GM04503 (cell line): ENCODE measurements at regions not wholly inside any gene's neighbourhood (a gene's known extent, or its start where the extent isn't known, plus 50 kb on each side); places are given as distances from the start of the nearest gene placed in this dataset.

Experiments used
- DNase-seq: peaks from one replicate; pipeline ENCODE4 v3.0.0-alpha.2; 2012; ENCODE audit warnings: low read depth

DNA sequence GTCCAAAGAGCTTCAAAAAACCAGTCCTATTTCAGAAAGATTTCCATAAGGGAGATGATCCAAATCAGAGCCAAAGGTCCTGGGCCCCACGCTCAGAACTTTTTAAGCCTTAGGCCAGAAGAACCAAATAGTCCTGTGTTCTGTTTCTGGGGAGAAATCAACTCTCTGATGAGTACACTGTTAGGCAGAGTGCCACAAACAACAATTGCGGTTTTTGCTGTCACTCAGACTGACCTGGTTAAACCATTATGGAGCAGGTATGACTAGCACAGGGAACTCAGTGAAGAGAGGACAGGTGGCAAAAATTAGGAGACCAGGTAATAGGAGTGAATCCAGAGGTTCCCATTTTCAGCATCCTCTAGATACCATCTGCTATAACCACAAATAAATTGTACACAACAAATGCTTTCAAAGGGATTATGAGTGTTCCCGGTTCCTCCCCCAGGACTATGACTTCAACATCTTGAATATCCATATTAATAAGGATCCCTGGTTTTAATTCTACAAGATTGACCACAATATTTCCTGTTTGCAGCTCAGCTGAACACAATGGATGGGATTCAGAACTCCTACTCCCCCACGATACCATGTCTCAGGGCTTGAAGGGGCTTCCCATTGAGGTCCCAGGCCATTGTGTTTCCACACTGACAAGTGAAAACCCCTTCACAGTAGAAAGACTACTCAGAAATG lies 52.1 kb upstream of the FREM1 start:
- DNase-seq = no peak

DNA sequence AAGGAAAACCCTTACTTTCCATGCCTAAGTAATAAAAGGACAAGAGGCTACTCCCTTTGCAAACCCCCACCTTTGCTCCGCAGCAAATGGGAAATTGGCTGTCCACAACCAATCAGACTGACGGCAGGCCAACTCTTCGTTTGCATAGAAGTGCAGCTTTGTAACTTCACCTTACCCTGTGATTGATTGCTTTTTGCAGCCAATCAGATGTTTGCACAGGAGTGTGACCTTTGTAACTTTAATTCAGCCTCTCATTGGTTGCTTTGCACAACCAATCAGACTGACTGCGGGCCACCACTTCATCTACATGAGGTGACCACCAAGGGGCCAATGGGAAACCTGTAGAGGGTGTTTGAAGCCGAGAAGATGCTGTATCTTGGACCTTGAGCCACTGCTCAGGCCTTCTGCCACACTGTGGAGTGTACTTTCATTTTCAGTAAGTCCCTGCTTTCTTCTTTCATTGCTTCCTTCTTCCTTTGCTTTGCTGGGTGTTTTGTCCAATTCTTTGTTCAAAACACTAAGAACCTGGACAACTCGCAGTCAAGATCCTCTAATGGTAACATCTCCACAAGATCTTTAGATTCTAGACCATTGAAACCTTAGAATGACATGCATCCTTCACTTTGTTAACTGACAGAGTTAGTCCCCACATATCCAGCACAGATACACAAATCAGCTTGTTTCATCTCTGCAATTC lies 51.3 kb upstream of the FREM1 start:
- DNase-seq = no peak

- DNase-seq = no peak
These were observed 50.7 kb upstream of the FREM1 start for GRCh38 chr9:14960881-14961280.
